DMS 273 treated with DMSO at 0.1 percent for 48 hours (cell line): ENCODE measurements at regions not wholly inside any gene's neighbourhood (a gene's known extent, or its start where the extent isn't known, plus 50 kb on each side); places are given as distances from the start of the nearest gene placed in this dataset.

ENCODE experiments used
- DNase-seq: peaks from one replicate; lab custom pipeline; 2025; lab: John Stamatoyannopoulos, UW

- DNase-seq = no peak
Observed at GRCh38 chr7:155972651-155973390, 160.6 kb upstream of the SHH start.

GRCh38 chr7:155972247-155972646 lies 160.0 kb upstream of the SHH start:
- DNase-seq = no peak

GRCh38 chr7:155971180-155971770 lies 159.0 kb upstream of the SHH start:
- no peak for DNase-seq

GRCh38 chr7:155969192-155969929 lies 157.1 kb upstream of the SHH start:
- no peak for DNase-seq

- no peak for DNase-seq
Observed at GRCh38 chr7:155965010-155965409, 152.7 kb upstream of the SHH start.

GRCh38 chr7:155964543-155964942 lies 152.3 kb upstream of the SHH start:
- DNase-seq = no peak

- DNase-seq = no peak
Observed at GRCh38 chr7:155963771-155964195, 151.5 kb upstream of the SHH start.

GRCh38 chr7:155963356-155963755 lies 151.1 kb upstream of the SHH start:
- DNase-seq = no peak

GRCh38 chr7:155962968-155963300 lies 150.7 kb upstream of the SHH start:
- no peak for DNase-seq

- no peak for DNase-seq
Observed at GRCh38 chr7:155962191-155962967, 150.1 kb upstream of the SHH start.

- DNase-seq = no peak
Observed at GRCh38 chr7:155961241-155962190, 149.3 kb upstream of the SHH start.

- DNase-seq = no peak
Observed at GRCh38 chr7:155959894-155960293, 147.6 kb upstream of the SHH start.

- no peak for DNase-seq
Observed at GRCh38 chr7:155956977-155957376, 144.7 kb upstream of the SHH start.

- DNase-seq = no peak
Observed at GRCh38 chr7:155955367-155955635, 143.0 kb upstream of the SHH start.

GRCh38 chr7:155954550-155955366 lies 142.5 kb upstream of the SHH start:
- no peak for DNase-seq

- DNase-seq = no peak
Observed at GRCh38 chr7:155953781-155954549, 141.7 kb upstream of the SHH start.

GRCh38 chr7:155953501-155953778 lies 141.2 kb upstream of the SHH start:
- no peak for DNase-seq

GRCh38 chr7:155951554-155952158 lies 139.4 kb upstream of the SHH start:
- no peak for DNase-seq

GRCh38 chr7:155950898-155951553 lies 138.8 kb upstream of the SHH start:
- no peak for DNase-seq
